HG02571 (cell line): ENCODE measurements at regions not wholly inside any gene's neighbourhood (a gene's known extent, or its start where the extent isn't known, plus 50 kb on each side); places are given as distances from the start of the nearest gene placed in this dataset.
"Not testable (repeated sequence)": the region's sequence is repeated elsewhere in the genome, so short reads cannot be mapped to it uniquely, and the experiment has no call there.

Experiments
- ATAC-seq: cut with Tn5 transposase; IDR thresholded peaks from one replicate; pipeline ENCODE4 v1.9.1; 2021; ENCODE audit warnings: mild to moderate bottlenecking, moderate library complexity; ENCODE audit not compliant: unreplicated experiment

DNA sequence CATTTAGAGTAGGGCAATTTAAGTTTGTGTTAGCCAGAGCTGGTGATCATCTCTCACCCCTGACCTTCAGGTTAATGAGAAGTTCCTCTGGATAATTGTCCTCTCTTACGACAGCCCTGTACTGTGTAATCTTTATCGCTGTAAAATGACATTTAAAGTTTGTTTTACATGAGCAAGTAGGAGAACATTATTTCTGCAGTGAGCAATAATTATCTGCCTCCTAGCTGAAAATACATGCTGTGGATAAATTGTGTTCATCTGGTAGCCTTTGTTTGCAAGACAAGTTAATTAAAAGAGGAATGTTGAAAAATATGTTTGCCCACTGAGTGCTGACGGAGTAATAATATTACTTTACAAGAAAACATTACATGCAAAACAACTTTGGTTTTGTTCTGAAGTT is 1083.8 kb upstream of the NUDT12 start:
- no peak for ATAC-seq

DNA sequence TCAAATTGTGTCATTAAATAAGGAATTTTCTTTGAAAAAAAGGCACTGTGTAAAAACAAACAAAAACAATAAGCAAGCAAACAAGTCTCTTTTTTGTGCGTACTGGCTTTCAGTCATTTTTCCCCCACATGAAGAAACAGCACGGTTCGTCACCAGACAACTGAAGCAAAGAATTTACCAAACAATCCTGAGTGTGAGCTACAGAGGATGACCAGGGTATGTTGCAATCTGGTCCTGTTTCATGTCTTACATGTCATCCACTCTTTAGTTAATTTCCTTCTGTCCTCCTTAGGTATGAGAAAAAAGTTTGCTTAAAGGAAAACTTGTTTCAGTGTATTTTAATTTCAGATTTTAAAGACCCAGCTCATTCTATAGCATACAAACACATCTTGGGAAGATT is 1080.7 kb upstream of the NUDT12 start:
- ATAC-seq, result no peak

DNA sequence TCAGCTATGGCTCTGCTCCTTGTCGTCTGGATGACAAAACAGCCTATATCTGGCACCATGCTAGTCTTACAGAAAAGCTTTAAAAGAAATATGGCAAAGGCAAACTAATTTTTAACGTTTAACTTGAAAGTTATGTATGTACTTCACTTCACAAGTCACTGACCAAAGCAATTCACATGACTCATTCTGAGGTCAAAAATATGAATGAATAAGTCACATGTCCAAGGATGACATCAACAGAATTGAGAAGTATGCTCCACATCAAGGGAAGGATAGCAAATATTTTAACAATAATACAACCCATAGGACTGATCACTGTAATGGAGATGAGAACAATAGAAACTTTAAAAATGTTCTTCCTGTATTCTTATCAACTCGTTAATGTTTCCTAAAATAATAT is 1072.6 kb upstream of the NUDT12 start:
- no peak for ATAC-seq

DNA sequence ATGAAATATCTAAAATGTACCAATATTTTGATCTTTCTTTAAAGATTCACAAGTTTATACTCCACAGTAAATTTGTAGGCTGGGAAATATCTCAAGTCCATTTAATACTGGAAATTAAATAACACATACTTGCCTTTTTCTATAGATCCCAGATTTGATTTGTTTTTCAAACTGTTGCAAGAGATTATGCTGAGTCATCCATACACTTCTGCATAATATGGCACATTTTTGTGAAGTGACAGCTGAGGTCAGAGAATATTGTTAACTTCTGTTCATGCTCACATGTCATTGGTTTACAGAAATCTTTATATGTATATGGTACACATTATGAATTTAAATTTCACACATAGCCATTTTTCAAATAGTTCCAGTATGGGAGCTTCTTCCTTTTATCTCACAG is 1066.3 kb upstream of the NUDT12 start:
- no peak for ATAC-seq

DNA sequence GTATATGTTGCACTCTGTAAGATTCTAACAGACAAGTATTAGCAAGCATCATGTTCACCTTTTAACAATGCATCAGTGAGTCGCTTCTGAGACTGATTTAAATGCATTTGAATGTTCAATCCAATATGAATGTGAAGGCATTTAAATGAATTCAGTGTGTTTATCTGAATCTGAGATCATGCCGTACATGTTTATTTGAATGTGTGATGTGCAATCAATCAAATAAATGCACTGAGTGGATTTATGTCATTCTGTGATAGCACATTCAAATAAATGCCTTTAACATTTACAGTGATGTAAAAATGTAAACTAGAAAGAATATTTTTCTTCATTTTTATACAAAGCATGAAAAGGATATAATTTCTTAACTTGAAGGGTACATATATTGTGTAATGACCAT is 1063.5 kb upstream of the NUDT12 start:
- ATAC-seq, result no peak

DNA sequence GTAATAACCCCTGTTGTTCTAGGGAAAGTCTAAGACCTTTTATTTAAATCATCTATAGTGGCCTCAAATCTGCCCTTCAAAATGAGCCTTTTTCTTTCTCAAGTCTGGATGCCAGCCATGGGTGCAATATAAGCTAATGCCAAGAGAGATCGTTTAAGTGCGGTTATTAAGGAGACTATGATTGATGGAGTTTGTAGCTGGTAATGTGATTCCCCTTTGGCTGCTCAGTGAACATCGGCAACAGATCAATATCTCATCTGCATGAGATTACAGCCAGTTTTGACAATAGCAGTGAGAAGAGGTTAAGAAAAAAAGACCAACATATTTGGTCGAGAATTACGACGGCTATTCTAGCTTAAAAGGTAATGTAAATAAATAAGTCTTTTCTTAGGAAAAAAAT is 1049.4 kb upstream of the NUDT12 start:
- no peak for ATAC-seq

DNA sequence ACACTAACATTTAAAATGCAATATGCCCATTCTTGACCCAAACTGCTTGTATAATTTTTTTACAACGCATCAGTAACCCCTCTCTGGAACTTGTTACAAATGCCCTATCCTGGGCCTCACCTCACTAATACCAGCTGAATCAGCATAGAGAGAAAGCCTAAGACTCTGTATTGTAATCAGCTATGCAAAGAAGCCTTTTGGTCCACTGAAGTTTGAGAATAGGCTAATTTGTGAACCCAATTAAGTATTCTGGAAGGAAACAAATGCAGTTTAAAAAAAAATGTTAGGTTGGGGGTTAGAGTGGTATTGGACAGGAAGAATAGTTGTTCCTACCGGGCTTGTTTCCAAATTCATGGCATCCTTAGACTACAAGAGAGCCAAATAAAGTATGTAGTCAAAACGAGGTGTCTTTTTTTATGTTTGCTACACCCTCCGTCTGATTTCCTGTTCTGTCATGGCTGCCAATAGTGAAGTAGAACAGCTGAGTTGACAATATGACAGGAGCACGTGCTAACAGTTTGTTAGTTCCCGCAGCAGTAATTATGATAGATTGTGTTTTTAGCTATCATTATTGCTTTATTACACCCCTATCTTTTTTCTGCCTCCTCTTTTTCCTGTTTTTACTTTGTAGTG is 1048.7 kb upstream of the NUDT12 start:
- ATAC-seq, result no peak

DNA sequence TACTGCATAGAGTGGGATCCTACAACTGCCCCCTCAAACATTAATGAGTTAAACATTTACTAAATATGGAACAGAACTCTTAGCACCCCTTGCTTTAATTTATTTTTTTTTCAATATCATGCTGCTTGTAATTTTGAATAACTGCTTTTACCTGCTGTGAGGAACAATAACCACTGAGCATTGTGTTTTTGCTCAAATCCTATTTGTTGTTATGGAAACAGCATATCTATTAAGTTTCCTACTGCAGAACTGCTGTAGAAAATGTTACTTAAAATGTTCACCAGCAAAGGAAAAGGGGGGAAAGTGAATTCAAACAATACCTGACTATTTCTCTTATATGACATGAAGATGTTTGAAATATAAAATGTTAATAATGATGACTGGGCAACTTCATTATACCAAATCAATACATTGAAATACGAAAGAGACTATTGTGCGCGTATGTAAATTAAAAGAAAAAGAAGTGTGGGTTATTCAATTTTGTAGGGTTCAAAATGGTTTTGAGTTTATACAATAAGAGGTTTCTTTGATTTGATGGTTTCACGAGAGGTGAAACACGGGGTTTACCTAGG is 1043.8 kb upstream of the NUDT12 start:
- no peak for ATAC-seq

DNA sequence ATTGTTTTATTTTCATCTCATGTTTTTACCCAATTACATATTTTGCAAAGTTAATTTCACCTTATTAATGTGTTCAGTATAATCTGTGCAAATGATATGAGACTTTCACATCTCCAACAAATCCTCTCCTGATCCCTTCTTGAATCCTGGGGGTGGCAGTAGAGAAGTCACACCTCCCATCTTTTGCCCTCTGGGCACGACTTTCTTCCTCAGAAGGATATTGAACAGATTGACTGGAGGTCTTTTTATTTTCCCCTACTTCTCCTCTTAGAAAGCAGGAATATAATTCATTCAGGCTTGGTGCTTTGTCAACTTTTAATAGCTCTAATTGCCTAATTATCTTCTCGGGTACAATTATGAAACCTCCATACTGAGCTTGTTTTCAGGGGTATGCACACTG is 1037.1 kb upstream of the NUDT12 start:
- no peak for ATAC-seq

DNA sequence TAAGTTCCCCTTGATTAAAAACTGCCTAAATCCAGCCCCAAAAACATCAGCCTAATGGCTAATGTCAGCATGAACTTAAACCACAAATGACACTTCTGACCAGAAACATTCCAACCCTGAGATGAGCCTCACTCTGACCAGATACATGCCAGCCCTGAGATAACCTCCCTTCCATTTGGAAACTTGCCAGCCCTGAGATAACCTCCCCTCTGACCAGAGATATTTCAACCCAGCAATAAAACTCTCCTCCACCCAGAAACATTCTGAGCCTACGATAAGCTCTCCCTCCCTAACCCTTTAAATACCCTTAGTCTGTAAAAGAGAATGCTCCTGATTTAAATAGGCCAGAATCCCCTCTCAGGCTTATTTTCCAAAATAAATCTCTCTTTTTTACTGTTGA is 1035.7 kb upstream of the NUDT12 start:
- ATAC-seq, result no peak

DNA sequence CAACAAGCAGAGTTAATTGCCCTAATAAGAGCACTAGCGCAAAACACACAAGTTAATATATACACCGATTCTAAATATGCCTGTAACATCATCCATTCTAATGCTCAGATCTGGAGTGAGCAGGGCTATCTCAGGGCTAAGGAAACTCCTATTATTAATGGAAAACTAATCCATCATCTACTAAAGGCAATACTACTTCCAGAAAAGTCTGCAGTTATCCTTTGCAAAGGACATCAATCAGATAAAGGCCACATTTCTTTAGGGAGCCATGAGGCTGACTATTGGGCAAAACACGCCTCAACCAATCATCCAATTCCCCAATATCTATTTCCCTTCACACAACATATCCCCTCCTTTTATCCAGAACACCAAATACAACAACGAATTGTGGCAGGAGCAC is 1032.3 kb upstream of the NUDT12 start:
- no peak for ATAC-seq

DNA sequence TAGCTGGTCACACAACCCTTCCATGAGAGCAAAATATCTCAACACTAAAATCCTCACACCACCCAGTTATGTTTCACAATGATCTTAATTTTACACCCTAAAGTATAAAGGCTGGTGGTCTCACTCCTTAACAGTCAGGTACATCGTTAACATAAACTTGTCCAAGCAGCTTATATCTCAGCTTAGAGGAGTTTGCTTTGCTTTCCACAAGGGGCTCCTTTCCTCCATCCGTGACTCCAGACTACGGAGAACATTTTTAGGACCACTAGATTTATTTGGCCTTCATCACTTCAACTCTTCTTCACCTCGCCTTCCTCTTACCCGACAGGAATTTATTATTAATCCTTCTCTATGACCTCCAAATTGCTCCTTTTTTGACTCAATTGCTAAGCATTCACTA is 1014.1 kb upstream of the NUDT12 start:
- ATAC-seq, result no peak

DNA sequence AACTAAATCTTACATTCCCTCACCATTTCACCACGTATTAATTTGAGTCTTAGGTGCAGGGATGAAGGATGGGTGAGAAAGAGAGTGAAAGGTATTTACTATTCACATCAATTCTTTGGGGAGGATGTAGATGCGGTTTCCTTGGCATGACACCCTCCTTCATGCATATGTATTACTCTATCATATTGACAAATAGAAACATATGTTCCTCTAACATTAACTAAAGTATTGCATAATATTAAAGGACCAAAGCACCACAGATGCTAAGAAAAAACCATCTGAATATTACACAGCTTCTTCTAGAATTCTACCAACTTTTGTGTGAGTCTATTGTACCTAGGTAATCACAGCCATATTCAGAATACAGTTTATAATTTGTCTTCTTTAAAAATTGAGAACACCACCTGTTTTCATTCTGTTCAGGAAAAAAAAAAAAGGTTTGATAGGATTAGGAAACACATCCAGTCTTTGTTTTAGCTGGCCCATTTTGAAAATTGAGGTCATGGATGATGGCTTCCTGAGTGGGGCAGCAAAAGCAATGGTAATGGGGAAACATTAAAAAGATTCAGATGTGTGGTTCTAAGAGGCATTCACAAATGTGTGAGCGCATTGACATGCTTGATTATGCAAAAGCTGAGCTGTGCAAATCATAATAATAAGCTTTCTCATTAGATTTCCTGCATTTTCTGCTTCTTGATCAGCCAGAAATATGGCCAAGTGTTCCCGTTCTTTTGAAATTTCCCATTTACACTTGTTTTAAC is 1011.5 kb upstream of the NUDT12 start:
- no peak for ATAC-seq

DNA sequence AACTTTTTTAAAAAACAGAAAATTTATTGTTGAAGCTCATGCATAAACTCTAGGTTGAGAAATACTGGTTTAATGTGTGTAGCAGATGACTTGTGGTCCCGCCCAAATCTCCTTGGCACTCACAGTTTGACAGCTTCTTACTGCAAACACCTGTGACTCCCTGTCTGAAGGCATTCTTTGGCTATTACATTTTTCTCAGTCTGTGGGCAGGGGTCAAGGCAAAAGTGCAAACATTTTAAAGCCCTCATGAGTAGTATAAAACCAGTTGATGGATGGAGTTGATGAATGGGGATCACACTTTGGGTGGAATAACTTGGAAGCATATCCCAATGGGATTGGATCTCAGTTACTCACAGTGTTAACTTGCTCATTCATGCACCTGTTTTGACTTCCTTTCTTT is 1007.0 kb upstream of the NUDT12 start:
- ATAC-seq, result no peak

DNA sequence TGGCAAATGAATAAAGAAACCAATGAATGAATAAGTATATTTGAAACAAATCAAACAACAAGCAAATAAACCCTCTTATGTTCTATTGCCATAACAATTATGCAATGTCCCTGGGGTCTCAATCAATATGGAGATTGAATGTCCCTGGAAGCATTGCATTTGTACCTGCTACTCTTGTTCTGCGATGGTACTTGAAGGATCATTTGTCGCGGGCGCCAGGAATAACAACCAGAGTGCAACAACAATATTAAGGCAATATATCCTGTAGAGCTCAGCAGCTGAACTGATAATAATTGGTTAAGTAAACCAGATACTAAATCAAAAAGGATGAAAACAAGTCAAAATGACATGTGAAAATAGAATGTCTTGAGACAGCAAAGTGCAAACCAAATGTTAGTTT is 1001.9 kb upstream of the NUDT12 start:
- no peak for ATAC-seq

DNA sequence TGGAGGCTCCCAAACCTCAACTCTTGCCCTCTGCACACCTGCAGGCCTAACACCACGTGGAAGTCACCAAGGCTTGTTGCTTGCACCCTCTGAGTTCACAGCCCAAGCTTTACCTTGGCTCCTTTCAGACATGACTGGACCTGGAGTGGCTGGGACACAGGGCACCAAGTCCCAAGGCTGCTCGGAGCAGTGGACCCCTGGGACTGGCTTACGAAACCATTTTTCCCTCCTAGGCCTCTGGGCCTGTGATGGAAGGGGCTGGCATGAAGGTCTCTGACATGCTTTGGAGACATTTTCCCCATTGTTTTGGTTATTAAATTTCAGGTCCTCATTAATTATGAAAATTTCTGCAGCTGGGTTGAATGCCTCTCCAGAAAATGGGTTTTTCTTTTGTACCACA is 994.4 kb upstream of the NUDT12 start:
- no peak for ATAC-seq

DNA sequence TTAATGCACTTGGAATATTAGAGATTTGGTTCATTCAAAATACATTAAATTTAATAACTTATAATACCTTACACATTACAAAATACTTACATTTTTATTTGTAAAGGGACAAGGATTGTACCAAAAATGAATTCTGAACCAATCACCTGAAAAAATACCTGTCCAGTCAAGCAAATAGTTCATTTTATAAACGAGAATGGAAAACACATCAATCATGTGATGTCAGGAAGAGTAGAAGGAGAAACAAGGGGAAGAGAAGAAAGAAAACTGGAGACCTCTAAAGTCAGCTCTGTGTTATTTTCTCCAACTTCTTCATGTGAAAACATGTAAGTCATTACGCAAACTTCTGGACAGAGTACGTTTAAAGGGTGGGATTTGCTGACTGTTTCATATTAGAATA is 989.0 kb upstream of the NUDT12 start:
- ATAC-seq, result no peak

DNA sequence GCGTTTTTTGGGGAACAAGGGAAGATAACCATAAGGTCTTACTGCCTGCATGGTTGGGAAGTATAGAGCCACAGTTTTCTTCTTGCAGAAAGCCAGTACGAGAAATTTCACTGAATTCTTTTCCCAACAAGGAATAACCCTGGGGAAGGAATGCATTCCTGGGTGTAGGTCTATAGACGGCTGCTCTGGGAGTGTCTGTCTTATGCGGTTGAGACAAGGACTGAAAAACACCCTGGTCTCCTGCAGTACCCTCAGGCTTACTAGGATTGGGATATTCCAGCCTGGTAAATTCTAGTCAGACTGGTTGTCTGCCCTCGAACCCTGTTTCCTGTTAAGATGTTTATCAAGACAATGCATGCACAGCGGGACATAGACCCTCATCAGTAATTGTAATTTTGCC is 984.3 kb upstream of the NUDT12 start:
- ATAC-seq, result not testable (repeated sequence)

DNA sequence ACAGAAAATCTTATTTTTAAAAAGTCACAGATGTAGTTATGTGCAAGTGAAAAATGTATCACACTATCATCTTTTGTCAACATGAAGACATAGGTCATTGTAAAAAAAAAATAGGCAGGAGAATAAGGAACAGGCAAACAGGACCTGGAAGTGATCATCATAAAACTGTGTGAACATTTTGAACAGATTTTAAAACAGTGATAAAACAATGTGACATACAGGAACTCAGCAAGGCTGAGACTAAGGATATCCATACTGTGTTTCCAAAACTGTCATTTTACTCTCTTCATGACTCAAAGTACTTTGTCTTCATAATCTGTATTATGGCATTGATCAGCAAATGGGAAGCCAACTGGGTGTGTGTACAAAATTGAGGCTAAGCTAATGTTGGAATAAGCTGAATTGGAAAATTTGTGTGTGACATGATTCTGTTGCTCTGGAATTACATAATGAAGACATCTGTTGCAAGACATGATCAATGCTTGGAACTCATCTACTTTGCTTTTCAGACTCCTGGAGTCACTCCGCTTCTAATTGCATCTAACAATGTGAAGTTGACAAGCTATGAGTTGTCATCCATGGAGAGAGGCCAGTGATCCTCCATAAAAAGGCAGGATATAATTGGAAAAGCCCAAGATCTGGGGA is 978.7 kb upstream of the NUDT12 start:
- ATAC-seq, result no peak

DNA sequence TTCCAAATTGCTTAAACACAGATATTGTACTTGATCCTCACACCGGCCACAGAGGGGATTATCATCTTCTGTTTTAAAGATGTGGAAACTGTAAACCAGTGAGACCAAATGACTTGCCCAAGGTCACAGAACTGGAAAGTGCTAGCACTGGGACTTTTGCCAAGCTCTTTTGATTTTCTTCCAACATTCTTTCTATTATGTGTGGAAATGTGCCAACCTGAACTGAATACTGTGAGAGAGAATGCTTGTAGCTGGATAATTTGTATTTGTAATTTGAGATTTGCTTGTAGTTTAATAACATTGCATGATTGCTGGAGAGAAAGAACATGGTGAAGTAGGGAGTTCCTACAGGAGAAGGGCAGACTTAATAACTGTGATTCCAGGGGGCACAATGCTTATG is 977.9 kb upstream of the NUDT12 start:
- ATAC-seq, result no peak

DNA sequence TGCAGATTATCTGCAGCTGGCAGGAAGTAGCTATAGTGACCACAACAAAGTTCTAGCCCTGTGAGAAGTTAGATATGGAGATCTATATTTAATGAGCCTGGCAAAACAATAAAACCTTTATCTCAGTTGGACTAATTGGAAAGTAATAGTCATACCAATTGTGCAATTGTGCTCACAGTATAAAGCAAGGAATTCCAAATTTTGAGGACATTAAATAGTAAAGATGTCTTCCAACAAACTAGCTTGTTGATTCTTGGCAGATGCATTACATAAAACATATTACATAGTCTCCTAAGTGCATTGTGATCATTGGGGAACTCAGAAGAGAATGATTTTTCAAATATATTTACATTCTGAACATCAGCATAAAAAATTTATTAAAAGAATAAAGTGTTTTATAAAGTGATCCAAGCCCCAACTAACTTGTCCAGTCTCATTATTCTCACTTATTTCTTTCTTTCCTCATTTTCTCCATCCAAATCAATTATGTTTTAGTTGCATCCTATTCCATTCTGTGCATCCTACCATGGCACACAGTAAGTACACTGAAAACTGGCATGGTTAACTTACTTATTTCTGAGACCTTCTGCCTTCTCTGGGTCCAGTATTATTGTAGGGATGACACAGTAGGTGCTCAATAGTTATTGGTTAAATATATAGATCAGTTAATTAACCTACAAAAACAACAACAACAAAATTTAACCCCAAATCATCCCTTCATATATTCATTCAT is 977.2 kb upstream of the NUDT12 start:
- ATAC-seq, result no peak
